Fibroblast of lung (primary cell): ENCODE measurements at regions not wholly inside any gene's neighbourhood (a gene's known extent, or its start where the extent isn't known, plus 50 kb on each side); places are given as distances from the start of the nearest gene placed in this dataset.

Source experiments
- EZH2 ChIP-seq: IDR thresholded peaks from 2 replicates; pipeline ENCODE4 v1.5.1; 2012; ENCODE audit warnings: low read length, control low read depth, mild to moderate bottlenecking; ENCODE audit errors: missing control alignments
- TF ChIP-seq, protein P1 (sequence below), 2 donors: IDR thresholded peaks in 1 of 2; conservative IDR thresholded peaks in 1 of 2; 1 replicate in 1 of 2; 2 replicates in 1 of 2; pipeline ENCODE4 v1.5.1; 2011 to 2012; ENCODE audit warnings: low read length in 2 of 2, control low read depth in 1 of 2, inconsistent platforms in 1 of 2, low read depth in 1 of 2, mild to moderate bottlenecking in 1 of 2

DNA sequence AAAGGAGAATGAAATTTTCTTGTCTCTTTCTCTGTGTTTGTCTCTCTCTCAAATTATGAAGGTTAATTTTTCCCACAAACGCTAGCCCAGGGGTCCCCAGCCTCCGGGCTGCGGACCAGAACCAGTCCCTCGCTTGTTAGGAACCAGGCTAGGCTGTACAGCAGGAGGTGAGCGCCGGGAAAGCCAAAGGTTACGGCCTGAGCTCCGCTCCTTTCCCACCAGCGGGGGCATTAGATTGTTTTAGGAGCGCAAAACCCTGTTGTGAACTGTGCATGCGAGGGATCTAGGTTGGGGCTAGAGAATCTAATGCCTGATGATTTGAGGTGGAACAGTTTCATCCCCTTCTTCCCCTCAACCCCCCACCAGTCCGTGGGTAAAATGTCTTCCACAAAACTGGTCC, 74.7 kb upstream of the ZNF385D start:
- TF ChIP-seq, protein P1, sequence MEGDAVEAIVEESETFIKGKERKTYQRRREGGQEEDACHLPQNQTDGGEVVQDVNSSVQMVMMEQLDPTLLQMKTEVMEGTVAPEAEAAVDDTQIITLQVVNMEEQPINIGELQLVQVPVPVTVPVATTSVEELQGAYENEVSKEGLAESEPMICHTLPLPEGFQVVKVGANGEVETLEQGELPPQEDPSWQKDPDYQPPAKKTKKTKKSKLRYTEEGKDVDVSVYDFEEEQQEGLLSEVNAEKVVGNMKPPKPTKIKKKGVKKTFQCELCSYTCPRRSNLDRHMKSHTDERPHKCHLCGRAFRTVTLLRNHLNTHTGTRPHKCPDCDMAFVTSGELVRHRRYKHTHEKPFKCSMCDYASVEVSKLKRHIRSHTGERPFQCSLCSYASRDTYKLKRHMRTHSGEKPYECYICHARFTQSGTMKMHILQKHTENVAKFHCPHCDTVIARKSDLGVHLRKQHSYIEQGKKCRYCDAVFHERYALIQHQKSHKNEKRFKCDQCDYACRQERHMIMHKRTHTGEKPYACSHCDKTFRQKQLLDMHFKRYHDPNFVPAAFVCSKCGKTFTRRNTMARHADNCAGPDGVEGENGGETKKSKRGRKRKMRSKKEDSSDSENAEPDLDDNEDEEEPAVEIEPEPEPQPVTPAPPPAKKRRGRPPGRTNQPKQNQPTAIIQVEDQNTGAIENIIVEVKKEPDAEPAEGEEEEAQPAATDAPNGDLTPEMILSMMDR (conservative IDR thresholded peaks at IDR 0.05 in 1 of 2, IDR thresholded peaks at IDR 0.05 in 1 of 2; ENCODE audit: low read depth in 1 of 2, low read length in 2 of 2) = no peak
- no peak for TF ChIP-seq EZH2
